Activated CD4-positive, alpha-beta T cell treated with anti-CD3 and anti-CD28 coated beads for 1 hour (primary cell): ENCODE measurements at regions not wholly inside any gene's neighbourhood (a gene's known extent, or its start where the extent isn't known, plus 50 kb on each side); places are given as distances from the start of the nearest gene placed in this dataset.
"Not testable (repeated sequence)": the region's sequence is repeated elsewhere in the genome, so short reads cannot be mapped to it uniquely, and the experiment has no call there.

Experiments
- DNase-seq: peaks from one replicate; pipeline ENCODE4 v3.0.0-alpha.2; 2020

GRCh38 chr5:39946356-39947045 is 521.7 kb upstream of the DAB2 start:
- no peak for DNase-seq

GRCh38 chr5:39945870-39946269 is 521.1 kb upstream of the DAB2 start:
- DNase-seq = no peak

GRCh38 chr5:39943811-39944210 is 519.0 kb upstream of the DAB2 start:
- no peak for DNase-seq

GRCh38 chr5:39942606-39943005 is 517.8 kb upstream of the DAB2 start:
- no peak for DNase-seq

GRCh38 chr5:39941416-39941815 is 516.6 kb upstream of the DAB2 start:
- DNase-seq = no peak

GRCh38 chr5:39934830-39935229 is 510.1 kb upstream of the DAB2 start:
- DNase-seq = no peak

GRCh38 chr5:39933061-39933460 is 508.3 kb upstream of the DAB2 start:
- DNase-seq = no peak

GRCh38 chr5:39928709-39929108 is 503.9 kb upstream of the DAB2 start:
- no peak for DNase-seq

GRCh38 chr5:39919876-39920275 is 495.1 kb upstream of the DAB2 start:
- DNase-seq = no peak

- DNase-seq = no peak
These were observed 488.1 kb upstream of the DAB2 start for GRCh38 chr5:39912906-39913305.

GRCh38 chr5:39907267-39907951 is 482.6 kb upstream of the DAB2 start:
- not testable (repeated sequence) for DNase-seq

GRCh38 chr5:39906146-39906545 is 481.4 kb upstream of the DAB2 start:
- no peak for DNase-seq

- DNase-seq = no peak
These were observed 480.6 kb upstream of the DAB2 start for GRCh38 chr5:39905356-39905755.

- DNase-seq = no peak
These were observed 477.8 kb upstream of the DAB2 start for GRCh38 chr5:39902626-39903025.

- DNase-seq = no peak
These were observed 474.0 kb upstream of the DAB2 start for GRCh38 chr5:39898731-39899130.

- no peak for DNase-seq
These were observed 471.9 kb upstream of the DAB2 start for GRCh38 chr5:39896706-39897105.

- DNase-seq = no peak
These were observed 471.3 kb upstream of the DAB2 start for GRCh38 chr5:39896104-39896503.

- no peak for DNase-seq
These were observed 467.9 kb upstream of the DAB2 start for GRCh38 chr5:39892708-39893107.

- DNase-seq = no peak
These were observed 466.6 kb upstream of the DAB2 start for GRCh38 chr5:39891376-39891775.

GRCh38 chr5:39880985-39881384 is 456.2 kb upstream of the DAB2 start:
- DNase-seq = no peak

GRCh38 chr5:39877479-39877878 is 452.7 kb upstream of the DAB2 start:
- no peak for DNase-seq

GRCh38 chr5:39876146-39876545 is 451.4 kb upstream of the DAB2 start:
- no peak for DNase-seq

GRCh38 chr5:39870137-39870536 is 445.4 kb upstream of the DAB2 start:
- DNase-seq = no peak

- no peak for DNase-seq
These were observed 444.6 kb upstream of the DAB2 start for GRCh38 chr5:39869396-39869795.

- no peak for DNase-seq
These were observed 443.1 kb upstream of the DAB2 start for GRCh38 chr5:39867923-39868322.
